Liver (tissue), 3 donors: ENCODE measurements at regions not wholly inside any gene's neighbourhood (a gene's known extent, or its start where the extent isn't known, plus 50 kb on each side); places are given as distances from the start of the nearest gene placed in this dataset.

Experiments
- ATF3 ChIP-seq: IDR thresholded peaks from 2 replicates; pipeline ENCODE4 v1.6.1; 2016; ENCODE audit warnings: antibody characterized with exemption
- CTCF ChIP-seq: fragments of 150-350 bp; IDR thresholded peaks from 2 replicates; pipeline ENCODE4 v1.5.1; 2017; ENCODE audit warnings: improper control_type of control experiment, low read depth, low read length; ENCODE audit not compliant: missing input control
- EGR1 ChIP-seq, 2 donors: IDR thresholded peaks; 2 replicates each; pipeline ENCODE4 v1.6.1; 2016 to 2018; ENCODE audit warnings: antibody characterized with exemption in 2 of 2, low read depth in 2 of 2
- GABPA ChIP-seq, 2 donors: IDR thresholded peaks in 1 of 2; conservative IDR thresholded peaks in 1 of 2; 2 replicates each; pipeline ENCODE4 v1.6.1; 2016; ENCODE audit warnings: antibody characterized with exemption in 2 of 2, mild to moderate bottlenecking in 1 of 2, moderate library complexity in 1 of 2
- HNF4G ChIP-seq: IDR thresholded peaks from 2 replicates; pipeline ENCODE4 v1.6.1; 2016; ENCODE audit warnings: antibody characterized with exemption
- JUND ChIP-seq, 2 donors: IDR thresholded peaks; 2 replicates each; pipeline ENCODE4 v1.6.1; 2016; ENCODE audit warnings: antibody characterized with exemption in 2 of 2
- MAX ChIP-seq: IDR thresholded peaks from 2 replicates; pipeline ENCODE4 v1.6.1; 2016; ENCODE audit warnings: antibody characterized with exemption
- REST ChIP-seq: IDR thresholded peaks from 2 replicates; pipeline ENCODE4 v1.6.1; 2016; ENCODE audit warnings: antibody characterized with exemption, mild to moderate bottlenecking
- RXRA ChIP-seq, 2 donors: IDR thresholded peaks; 2 replicates each; pipeline ENCODE4 v1.6.1; 2017 to 2018; ENCODE audit warnings: antibody characterized with exemption in 2 of 2, mild to moderate bottlenecking in 1 of 2
- SP1 ChIP-seq: IDR thresholded peaks from 2 replicates; pipeline ENCODE4 v1.6.1; 2018; ENCODE audit warnings: antibody characterized with exemption, mild to moderate bottlenecking
- TAF1 ChIP-seq: conservative IDR thresholded peaks from 2 replicates; pipeline ENCODE4 v1.6.1; 2016; ENCODE audit warnings: antibody characterized with exemption, mild to moderate bottlenecking
- YY1 ChIP-seq: IDR thresholded peaks from 2 replicates; pipeline ENCODE4 v1.6.1; 2016; ENCODE audit warnings: antibody characterized with exemption, mild to moderate bottlenecking
- TF ChIP-seq, protein P1 (sequence below): IDR thresholded peaks from 2 replicates; pipeline ENCODE4 v1.6.1; 2016; ENCODE audit warnings: antibody characterized with exemption
- donor health status: healthy.
- donor health status: healthy.

DNA sequence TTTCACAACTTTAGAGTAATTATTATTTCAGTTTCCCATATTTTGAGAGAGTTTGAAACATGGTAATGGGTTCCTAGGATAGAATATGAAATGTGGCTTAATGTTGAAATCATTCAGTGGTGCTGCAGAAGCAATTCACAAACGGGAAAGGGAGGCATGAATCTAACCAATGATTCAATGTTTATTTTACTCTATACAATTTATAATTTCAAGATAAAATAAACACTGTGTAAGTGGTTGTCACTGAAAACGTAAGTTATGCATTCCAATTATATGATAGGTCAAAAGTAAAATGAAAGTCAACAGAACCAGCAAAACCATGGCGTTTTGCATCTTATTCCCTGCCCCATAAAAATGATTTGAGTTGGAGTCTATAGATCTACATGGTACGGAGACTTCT lies 1207.1 kb upstream of the CDH18 start:
- TF ChIP-seq CTCF (no peak), HNF4G (no peak), MAX (no peak), YY1 (no peak), GABPA (IDR thresholded peaks at IDR 0.05 in 1 of 2, conservative IDR thresholded peaks at IDR 0.05 in 1 of 2) (no peak), SP1 (no peak), JUND (IDR thresholded peaks at IDR 0.05) (no peak), REST (no peak), EGR1 (IDR thresholded peaks at IDR 0.05; ENCODE audit: low read depth in 2 of 2) (no peak), ATF3 (no peak), RXRA (IDR thresholded peaks at IDR 0.05) (no peak), TAF1 (no peak)
- TF ChIP-seq, protein P1, sequence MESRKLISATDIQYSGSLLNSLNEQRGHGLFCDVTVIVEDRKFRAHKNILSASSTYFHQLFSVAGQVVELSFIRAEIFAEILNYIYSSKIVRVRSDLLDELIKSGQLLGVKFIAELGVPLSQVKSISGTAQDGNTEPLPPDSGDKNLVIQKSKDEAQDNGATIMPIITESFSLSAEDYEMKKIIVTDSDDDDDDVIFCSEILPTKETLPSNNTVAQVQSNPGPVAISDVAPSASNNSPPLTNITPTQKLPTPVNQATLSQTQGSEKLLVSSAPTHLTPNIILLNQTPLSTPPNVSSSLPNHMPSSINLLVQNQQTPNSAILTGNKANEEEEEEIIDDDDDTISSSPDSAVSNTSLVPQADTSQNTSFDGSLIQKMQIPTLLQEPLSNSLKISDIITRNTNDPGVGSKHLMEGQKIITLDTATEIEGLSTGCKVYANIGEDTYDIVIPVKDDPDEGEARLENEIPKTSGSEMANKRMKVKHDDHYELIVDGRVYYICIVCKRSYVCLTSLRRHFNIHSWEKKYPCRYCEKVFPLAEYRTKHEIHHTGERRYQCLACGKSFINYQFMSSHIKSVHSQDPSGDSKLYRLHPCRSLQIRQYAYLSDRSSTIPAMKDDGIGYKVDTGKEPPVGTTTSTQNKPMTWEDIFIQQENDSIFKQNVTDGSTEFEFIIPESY = no peak
